Stimulated activated CD4-positive, alpha-beta T cell treated with anti-CD3 and anti-CD28 coated beads, Interleukin-15, amount 100 ng/mL, for 48 hours (primary cell): ENCODE measurements at regions not wholly inside any gene's neighbourhood (a gene's known extent, or its start where the extent isn't known, plus 50 kb on each side); places are given as distances from the start of the nearest gene placed in this dataset.

Experiments used
- DNase-seq, 2 donors: peaks; one replicate each; pipeline ENCODE4 v3.0.0-alpha.2; 2020; ENCODE audit warnings: low read depth in 2 of 2

DNA sequence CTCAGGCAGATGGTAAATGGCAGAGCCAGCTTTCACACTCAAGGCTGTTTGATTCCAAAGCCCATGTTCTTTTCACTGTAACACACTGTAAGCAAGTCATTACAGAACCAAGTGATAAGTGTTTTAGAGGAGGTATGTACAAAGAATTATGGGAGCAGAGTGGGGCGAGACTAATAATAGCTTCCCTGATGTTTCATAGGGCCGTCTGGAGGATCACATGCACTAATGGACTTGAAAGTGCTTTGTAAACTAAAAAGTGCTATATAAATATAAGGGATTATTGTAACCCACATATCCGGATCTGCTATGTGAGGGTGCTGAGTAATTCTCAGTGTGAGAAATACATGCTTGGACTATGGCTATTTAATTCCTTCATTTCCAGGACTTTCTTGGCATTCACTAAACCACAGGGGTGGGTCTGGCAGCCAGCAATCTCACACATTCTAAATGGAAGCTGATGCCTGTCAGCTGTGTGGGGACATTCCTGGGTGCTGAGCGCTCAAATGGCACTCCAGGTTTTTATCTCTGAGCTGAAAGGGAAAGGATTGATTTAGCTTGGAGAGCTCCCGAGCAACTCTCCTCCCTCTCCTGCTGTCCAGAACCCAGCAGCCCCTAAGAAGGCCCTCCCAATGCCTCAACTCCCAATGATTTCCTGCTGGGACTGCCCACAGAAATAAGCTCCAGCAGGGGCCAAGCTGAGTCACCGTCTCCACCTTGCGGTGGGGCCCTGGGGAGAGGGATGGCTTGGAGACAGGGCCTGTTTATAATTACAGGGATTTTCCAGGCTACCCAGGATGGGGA is 222.8 kb downstream of the SOX11 start:
- no peak for DNase-seq

- DNase-seq: peak in 1 of 2 donors; percentile 17
Observed at GRCh38 chr2:5915881-5916310, 223.7 kb downstream of the SOX11 start.

DNA sequence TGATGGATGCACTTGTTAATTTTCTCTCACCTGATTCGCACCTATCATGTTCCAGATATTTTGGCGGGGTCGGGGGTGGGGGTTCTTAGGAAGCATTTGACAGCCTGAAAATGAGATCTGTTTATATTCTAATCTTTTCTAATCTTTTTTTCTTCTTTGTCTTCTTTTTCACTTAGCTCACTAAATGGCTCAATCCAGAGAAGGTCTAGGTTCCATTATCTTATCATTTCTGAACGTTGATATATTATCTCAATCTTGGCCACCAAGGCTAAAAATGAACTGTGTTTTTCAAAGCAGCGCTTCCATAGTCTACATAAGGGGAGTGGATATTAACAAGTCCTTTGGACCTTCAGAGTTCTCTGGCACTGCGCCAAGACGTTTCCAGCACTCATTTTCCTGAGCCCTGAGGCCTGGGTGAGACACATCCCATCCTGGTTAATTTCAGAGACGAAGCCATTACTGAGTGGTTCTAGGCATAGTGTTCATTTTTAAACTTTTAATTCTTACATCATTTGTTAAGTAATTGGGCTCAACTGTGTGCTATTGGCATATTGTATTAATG is 229.0 kb downstream of the SOX11 start:
- no peak for DNase-seq

DNA sequence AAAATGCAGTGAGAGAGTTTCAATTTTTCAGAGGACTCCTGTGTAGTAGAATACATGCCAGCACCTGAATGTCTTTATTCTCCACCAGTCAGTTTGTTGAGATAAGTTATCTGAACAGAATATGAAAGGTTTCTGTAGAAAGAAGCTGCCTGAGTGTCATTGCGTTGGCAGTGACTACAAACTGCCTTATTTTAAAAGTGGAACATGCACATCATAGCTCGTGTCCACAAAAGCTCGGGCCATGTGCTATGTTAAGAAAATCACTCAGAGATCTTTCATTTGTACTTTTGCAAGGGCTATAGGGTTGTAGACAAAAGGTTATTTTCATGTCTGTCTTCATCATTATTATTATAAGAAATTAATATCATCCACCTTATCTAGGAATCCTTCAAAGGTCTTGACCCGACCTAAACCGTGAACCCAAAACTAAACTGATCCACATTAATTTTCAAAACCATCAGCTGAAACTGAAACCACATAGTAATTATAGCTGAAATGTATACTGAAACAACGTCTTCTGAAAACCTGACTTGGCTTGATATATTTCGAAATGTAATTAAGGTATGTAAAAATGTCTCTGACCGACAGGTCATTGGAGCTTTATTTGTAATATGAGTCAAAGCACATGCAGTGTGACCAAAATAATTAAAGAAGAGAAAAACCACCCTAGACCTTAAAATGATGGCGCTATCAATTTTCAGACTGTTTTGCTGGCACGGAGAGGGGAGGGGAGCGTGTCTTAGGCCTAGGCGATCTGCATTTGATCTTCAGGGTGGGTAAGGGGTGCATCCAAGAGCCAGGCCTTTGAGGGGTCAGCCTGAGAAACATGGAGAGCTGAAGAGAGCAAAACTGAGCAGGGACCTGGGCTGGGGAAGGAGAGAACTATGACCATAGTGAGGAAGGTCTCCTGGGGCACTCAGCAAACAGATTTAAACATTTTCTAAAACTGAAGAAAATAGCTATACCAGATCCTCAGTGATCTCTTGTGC is 232.1 kb downstream of the SOX11 start:
- DNase-seq: no peak

GRCh38 chr2:5925604-5926003 is 233.4 kb downstream of the SOX11 start:
- DNase-seq: no peak

GRCh38 chr2:5926871-5927512 is 234.8 kb downstream of the SOX11 start:
- DNase-seq: no peak

DNA sequence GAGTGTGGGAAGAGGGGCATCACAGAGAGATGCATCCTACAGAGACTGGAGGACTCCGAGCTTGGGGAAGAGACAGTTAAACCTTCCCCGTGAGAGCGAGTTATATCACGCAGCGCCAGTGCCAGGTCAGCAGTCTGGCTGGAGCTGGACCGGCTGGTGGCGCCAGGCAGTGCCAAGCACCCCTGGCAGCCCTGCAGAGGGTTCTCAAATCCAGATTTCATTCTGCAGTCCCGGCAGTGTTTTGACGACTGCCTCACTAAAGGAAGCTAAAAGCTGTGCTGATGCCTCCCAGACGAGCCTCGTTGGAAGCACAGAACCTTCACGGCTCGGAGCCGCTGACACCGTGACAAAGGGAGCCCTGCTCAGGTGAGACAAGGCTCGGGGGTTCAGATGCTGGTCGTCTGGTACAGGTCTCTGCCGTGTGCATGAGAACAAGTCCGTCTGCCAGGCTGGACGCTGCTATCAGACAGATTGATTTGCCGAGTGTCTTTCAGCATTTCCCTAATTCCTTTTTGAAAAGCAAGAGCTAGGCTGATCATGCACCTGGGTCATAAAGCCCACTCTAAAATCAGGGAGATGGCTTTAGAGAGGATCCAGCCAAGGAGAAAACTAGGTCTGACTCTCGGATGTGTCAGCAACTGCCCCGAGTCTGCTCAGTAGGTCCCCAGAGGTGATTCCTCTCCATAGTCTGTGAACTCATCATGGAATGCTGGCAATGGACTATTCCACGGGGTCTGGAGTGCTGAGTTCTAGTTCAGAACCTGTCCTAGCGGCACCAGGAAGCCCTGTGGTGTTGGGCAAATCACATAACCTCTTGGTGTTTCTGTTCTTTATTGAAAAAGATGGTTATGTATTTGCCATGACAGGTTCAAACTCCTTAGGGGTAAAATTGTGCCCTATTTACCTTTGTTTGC is 240.6 kb downstream of the SOX11 start:
- DNase-seq: no peak

DNA sequence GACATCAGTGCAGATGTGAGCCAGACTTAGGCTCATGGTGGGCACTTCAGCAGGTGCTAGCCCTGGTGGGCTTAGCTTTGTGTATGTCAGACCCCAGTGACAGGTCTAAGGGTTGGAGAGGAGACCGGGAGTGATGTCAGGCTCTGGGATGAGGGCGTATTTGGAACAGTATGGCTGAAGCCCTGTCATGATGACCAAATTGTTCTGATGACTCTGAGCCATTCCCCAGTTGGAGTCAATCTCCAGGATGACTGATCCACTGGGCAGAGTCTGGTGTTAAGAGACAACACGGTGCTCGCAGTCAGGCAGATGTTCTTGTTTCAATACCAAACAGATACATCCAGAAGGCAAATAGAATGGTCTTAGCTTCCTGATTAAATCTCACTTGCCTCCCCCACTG is 241.5 kb downstream of the SOX11 start:
- no peak for DNase-seq

DNA sequence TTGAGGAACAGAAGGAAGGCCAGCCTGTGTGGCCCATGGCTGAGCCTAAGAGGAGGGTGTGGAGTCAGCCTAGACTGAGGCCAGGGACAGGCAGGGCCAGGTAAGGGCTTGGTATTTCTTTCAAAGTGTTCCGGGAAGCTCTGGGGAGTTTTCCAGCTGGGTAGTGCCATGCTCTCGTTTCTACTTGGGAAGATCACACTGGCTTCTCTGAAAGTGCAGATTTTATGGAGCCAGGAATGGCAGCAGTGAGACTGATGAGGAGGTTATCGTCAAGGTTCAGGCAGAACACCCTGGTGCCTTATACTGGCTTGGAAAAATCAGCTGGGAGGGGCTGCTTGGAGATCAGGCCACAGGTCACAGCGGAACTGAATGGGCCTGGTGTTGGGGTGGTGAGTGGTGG is 245.1 kb downstream of the SOX11 start:
- no peak for DNase-seq

DNA sequence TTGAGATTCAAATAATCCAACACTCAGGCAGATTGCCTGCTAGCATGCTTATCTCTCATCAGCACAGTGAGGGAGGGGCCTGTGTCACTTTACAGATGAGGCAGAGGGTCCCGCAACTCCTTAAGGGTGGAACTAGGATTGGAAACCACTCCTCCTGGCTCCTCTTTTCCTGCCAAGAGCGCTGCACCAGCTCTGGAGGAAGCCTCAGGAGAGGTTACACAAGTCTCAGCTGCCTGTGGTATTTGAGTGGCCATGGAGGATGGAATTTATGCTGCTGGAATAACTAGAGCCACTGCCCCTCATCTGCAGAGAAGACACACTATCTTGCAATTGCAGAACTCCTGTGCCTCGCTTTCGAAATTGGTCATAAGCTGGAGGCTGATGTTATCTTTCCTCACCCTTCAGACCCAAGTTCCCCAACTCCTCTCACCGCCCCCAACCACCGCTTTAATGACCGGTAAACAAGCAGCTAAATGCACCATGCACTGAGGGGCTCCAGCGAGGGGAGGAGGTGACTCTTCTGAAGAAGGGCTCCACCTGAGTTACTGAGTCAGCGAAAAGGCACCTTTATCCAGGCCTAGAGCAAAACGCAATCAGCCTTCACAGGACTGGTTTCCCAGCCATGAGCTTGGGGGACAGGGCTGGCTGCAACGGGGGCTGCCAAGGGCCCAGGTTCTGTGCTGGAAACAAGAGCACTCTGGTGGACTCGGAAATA is 245.8 kb downstream of the SOX11 start:
- no peak for DNase-seq

DNA sequence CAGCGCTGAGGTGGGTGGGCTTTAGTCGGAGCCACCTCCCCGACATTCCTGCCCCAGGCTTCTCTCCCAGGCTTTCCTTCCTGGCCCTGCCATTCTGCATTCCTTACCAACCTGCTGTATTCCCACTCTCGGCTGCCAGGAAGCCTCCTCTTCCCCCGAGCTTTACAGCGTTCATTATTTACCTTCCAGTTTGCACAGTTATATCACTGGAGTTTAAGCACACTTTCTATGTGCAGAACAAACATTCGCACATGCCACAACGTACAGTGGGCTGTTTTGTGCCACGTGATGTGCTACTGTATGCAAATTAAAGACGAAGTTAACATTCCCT is 246.3 kb downstream of the SOX11 start:
- DNase-seq: no peak

- no peak for DNase-seq
Observed at GRCh38 chr2:5939553-5939952, 247.4 kb downstream of the SOX11 start.

DNA sequence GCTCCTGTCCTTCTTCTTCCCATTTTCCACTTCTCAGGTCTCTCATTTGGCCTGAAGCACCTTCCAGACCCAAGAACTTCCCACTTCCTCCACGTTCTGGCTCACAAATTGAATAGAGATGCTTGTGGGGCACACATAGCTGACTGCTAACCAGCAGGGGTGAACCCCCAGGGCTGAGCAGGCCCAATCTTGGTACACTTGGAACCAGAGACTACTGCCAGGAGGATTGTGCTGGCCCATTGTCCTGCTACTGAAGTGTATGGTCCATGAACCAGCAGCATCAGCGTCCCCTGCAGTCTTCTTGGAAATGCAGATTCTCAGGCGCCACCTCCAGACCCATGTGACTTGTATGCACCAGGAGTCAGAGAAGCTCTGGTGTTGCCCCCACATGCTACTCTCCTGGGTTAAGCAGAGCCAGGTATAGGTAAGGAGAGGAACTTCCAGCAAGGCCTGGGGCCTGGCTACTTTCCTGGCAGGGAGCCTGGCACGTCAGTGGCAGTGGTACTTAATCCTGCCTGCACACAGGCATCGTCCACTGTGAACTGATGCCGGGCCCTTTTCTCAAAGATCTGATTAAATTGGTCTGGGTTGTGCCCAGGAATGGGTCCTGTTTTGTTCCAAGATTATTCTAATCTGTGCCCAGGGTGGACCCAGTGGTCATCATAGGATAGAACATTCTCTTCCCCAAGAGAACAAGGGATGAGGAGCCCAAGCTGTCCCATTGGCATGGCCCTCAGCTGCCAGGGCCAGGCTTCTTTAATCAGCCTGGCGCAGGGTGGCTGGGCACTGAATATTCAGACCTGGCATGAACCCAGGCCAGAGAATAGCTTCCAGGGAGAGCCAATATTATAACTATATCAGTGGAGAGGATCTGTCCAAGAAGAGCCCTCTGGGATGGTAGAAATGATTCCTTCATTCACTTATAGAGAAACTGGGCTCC is 248.7 kb downstream of the SOX11 start:
- DNase-seq: no peak

DNA sequence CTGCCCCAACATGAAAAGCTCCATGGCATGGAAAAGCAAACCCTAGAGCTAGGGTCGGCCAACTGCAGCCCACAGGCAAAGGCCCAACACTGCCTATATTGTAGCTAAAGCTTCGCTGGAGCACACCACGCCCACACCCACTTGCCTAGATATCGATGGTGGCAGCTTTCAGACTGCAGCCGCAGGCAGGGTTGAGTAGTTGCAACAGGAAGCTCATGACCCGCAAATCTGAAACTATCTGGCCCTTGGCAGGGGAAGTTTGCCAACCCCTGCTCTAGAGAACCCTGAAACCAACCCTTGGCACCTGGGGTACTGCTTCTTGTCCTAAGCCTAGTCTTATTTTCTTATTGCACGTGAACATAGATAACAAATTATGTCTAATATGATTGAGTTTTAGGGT is 250.0 kb downstream of the SOX11 start:
- DNase-seq: no peak

GRCh38 chr2:5945742-5946141 is 253.6 kb downstream of the SOX11 start:
- no peak for DNase-seq

DNA sequence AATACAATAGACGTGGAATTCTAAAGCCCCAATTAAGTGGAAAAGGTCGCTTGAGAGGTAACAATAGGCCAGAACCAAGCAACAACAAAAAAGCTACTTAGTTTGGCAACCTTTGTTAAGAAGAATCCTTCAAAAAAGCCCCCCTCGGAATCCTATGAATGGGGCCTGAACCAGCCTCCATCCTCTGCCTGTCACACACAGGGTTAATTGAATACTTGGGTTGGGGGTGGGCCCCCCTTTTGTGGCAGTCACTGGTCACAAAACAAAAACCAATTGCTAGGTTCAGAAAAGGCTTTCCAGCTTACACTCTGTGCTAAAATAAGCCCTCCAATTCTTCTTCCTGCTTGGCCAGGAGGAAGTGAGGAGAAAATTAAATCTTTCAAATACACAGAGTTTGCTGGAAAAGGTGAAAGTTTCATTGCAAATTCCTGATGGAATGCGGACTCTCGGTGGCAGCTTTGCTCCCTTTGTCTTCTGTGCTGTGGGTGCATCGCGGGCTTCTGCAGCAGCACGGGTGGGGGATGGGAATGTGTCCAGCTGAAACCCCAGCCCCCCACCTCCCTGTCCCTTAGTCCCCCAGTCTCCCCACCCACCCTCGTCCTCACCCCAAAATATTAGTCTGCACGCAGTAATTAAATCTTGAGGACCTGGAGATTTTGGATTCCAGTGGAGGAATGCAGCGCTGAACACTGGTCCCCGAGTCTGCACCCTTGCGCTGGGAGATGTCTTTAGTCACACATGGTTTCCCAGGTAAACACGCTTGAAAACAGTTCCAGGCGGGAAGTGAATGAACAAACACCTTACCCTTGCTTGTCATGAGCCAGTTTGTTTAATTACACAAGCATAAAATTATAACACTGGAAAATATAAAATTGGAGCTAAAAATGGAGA is 254.3 kb downstream of the SOX11 start:
- DNase-seq: no peak

DNA sequence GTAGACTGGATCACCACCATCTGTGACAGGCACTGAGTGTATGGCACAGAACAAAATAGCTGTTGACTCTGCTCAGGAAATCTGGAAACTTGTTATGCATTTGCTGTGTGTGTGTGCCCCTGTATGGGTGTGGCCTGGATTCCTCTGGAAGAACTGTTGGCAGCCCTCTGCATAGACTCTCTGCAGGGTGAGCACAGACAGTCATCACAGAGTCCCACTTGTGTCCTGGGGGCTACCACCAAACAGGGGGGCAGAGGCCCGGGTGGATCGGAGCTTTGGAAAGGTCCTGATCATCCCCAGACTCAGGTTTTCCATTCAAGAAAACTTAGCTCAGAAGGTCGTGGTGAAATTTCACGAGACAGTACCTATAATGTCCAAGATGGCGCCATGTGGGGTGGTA is 258.6 kb downstream of the SOX11 start:
- no peak for DNase-seq

DNA sequence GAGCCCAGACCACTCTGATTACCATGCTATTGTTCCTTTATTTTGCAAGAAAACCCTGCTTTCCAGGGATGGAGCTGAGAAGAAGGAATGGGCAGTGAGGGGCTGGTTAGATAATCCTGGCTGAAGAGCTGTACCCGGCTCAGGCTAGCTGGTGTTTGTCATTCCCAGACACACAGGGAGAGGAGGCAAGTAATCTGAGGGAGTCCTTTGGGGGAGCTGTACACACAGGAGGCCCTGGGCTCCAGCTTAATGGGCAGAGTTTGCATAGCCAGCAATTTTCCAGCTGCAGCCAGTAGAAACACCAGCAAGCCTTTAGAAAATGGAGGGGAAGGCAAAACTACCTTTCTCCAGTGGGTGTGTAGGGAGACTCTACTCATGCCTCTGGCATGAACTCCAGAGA is 259.3 kb downstream of the SOX11 start:
- no peak for DNase-seq
